GM21528 (cell line): ENCODE measurements at regions not wholly inside any gene's neighbourhood (a gene's known extent, or its start where the extent isn't known, plus 50 kb on each side); places are given as distances from the start of the nearest gene placed in this dataset.
"Not testable (repeated sequence)": the region's sequence is repeated elsewhere in the genome, so short reads cannot be mapped to it uniquely, and the experiment has no call there.

Experiments used
- ATAC-seq: cut with Tn5 transposase; IDR thresholded peaks from one replicate; pipeline ENCODE4 v1.9.1; 2021; ENCODE audit warnings: mild to moderate bottlenecking, moderate library complexity; ENCODE audit not compliant: unreplicated experiment, low FRiP score

- no peak for ATAC-seq
Observed at GRCh38 chrX:861340-861890, 230.8 kb downstream of the SHOX start.

GRCh38 chrX:859329-859728 is 228.7 kb downstream of the SHOX start:
- no peak for ATAC-seq

- ATAC-seq, result no peak
Observed at GRCh38 chrX:858542-859078, 228.0 kb downstream of the SHOX start.

- ATAC-seq, result no peak
Observed at GRCh38 chrX:857376-857775, 226.8 kb downstream of the SHOX start.

- no peak for ATAC-seq
Observed at GRCh38 chrX:856566-857290, 226.1 kb downstream of the SHOX start.

GRCh38 chrX:853304-853703 is 222.7 kb downstream of the SHOX start:
- no peak for ATAC-seq

- no peak for ATAC-seq
Observed at GRCh38 chrX:850471-850916, 219.9 kb downstream of the SHOX start.

- no peak for ATAC-seq
Observed at GRCh38 chrX:848386-848785, 217.8 kb downstream of the SHOX start.

- no peak for ATAC-seq
Observed at GRCh38 chrX:843306-843705, 212.7 kb downstream of the SHOX start.

- ATAC-seq, result no peak
Observed at GRCh38 chrX:840556-840955, 210.0 kb downstream of the SHOX start.

GRCh38 chrX:838666-839065 is 208.1 kb downstream of the SHOX start:
- ATAC-seq, result not testable (repeated sequence)

GRCh38 chrX:835857-836256 is 205.3 kb downstream of the SHOX start:
- not testable (repeated sequence) for ATAC-seq

- ATAC-seq, result no peak
Observed at GRCh38 chrX:830532-830931, 199.9 kb downstream of the SHOX start.

GRCh38 chrX:829145-829544 is 198.6 kb downstream of the SHOX start:
- no peak for ATAC-seq

- ATAC-seq, result no peak
Observed at GRCh38 chrX:828411-828959, 197.9 kb downstream of the SHOX start.

- ATAC-seq, result no peak
Observed at GRCh38 chrX:826448-826847, 195.9 kb downstream of the SHOX start.

- ATAC-seq, result no peak
Observed at GRCh38 chrX:825991-826390, 195.4 kb downstream of the SHOX start.

- ATAC-seq, result not testable (repeated sequence)
Observed at GRCh38 chrX:823073-823472, 192.5 kb downstream of the SHOX start.

- ATAC-seq, result no peak
Observed at GRCh38 chrX:821327-822107, 190.9 kb downstream of the SHOX start.

GRCh38 chrX:819684-820083 is 189.1 kb downstream of the SHOX start:
- ATAC-seq, result no peak

- no peak for ATAC-seq
Observed at GRCh38 chrX:817759-818300, 187.2 kb downstream of the SHOX start.
